MM.1S (cell line): ENCODE measurements at regions not wholly inside any gene's neighbourhood (a gene's known extent, or its start where the extent isn't known, plus 50 kb on each side); places are given as distances from the start of the nearest gene placed in this dataset.

Source experiments
- DNase-seq: peaks from one replicate; pipeline ENCODE4 v3.0.0-alpha.2; 2015
- H2AFZ ChIP-seq: fragments of 300-600 bp; sonication (generic); 2 replicates; pipeline ENCODE4 v1.6.0; 2016; ENCODE audit warnings: antibody characterized with exemption, low read length
- H3F3A ChIP-seq: fragments of 300-600 bp; sonication (generic); 2 replicates; pipeline ENCODE4 v1.6.1; 2016; ENCODE audit warnings: mild to moderate bottlenecking, antibody characterized with exemption, low read length, moderate library complexity, mixed read lengths; ENCODE audit not compliant: insufficient read depth
- H3K27ac ChIP-seq: fragments of 300-600 bp; sonication (generic); 2 replicates; pipeline ENCODE4 v1.5.1; 2016; ENCODE audit warnings: mild to moderate bottlenecking, low read length
- H3K27me3 ChIP-seq: fragments of 300-600 bp; sonication (generic); replicated peaks from 2 replicates; pipeline ENCODE4 v1.6.0; 2016; ENCODE audit warnings: low read length; ENCODE audit not compliant: insufficient read depth
- H3K36me3 ChIP-seq: fragments of 300-600 bp; sonication (generic); replicated peaks from 2 replicates; pipeline ENCODE4 v1.6.1; 2016; ENCODE audit warnings: mild to moderate bottlenecking, low read length, mixed read lengths; ENCODE audit not compliant: insufficient read depth
- H3K4me1 ChIP-seq: fragments of 300-600 bp; sonication (generic); 2 replicates; pipeline ENCODE4 v1.6.1; 2016; ENCODE audit warnings: low read length, mixed read lengths
- H3K4me2 ChIP-seq: fragments of 300-600 bp; sonication (generic); 2 replicates; pipeline ENCODE4 v1.6.0; 2016; ENCODE audit warnings: low read depth, low read length
- H3K4me3 ChIP-seq: fragments of 300-600 bp; sonication (generic); 2 replicates; pipeline ENCODE4 v1.5.1; 2016; ENCODE audit warnings: low read length, mixed read lengths
- H3K79me2 ChIP-seq: fragments of 300-600 bp; sonication (generic); 2 replicates; pipeline ENCODE4 v1.6.1; 2016; ENCODE audit warnings: mixed run types, low read length, mixed read lengths
- H3K9ac ChIP-seq: fragments of 300-600 bp; sonication (generic); 2 replicates; pipeline ENCODE4 v1.6.1; 2016; ENCODE audit warnings: low read length, mixed read lengths
- H3K9me2 ChIP-seq: fragments of 300-600 bp; sonication (generic); replicated peaks from 2 replicates; pipeline ENCODE4 v1.6.1; 2016; ENCODE audit warnings: mild to moderate bottlenecking, low read length, mixed read lengths; ENCODE audit not compliant: insufficient read depth
- H3K9me3 ChIP-seq: fragments of 300-600 bp; sonication (generic); replicated peaks from 2 replicates; pipeline ENCODE4 v1.6.1; 2016; ENCODE audit warnings: mild to moderate bottlenecking, low read length, mixed read lengths; ENCODE audit not compliant: insufficient read depth
- H4K20me1 ChIP-seq: fragments of 300-600 bp; sonication (generic); 2 replicates; pipeline ENCODE4 v1.6.1; 2016; ENCODE audit warnings: mild to moderate bottlenecking, low read length, moderate library complexity, mixed read lengths; ENCODE audit not compliant: insufficient read depth
- EZH2 ChIP-seq: fragments of 300-600 bp; sonication (generic); optimal IDR thresholded peaks from 2 replicates; pipeline ENCODE3; 2017; ENCODE audit warnings: low read depth, mild to moderate bottlenecking, antibody characterized with exemption, low read length, mixed read lengths
- EZH2phosphoT487 ChIP-seq: fragments of 300-600 bp; sonication (generic); IDR thresholded peaks from 2 replicates; pipeline ENCODE4 v1.6.1; 2018; ENCODE audit warnings: antibody characterized with exemption, low read length
- TF ChIP-seq, protein P1 (sequence below): fragments of 300-600 bp; sonication (generic); IDR thresholded peaks from 2 replicates; pipeline ENCODE4 v1.5.1; 2016; ENCODE audit warnings: antibody characterized with exemption, low read length, mixed read lengths

DNA sequence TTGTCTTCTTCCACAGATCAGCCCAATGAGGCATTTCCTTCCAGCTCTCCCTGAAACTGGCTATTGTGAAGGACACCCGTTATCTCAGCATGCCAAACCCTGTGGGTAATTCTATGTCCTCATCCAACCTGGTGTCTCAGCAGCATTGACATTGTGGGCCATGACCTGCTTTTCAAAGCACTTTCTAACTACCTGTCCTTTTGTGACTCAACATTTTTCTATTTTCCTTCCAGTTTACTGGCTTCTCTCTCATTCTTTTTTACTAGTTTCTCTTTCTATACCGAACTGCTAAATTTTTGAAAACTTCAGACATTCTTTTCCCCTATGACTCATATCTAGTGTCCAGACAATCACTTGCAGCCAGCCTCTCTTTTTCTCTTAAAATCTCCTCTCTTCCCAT lies 136.4 kb upstream of the HTR2A start:
- Histone ChIP-seq H2AFZ (no peak overlapping the region), H3K4me3 (no peak overlapping the region), H3K9ac (no peak overlapping the region), H3K4me2 (no peak overlapping the region), H3K27ac (no peak overlapping the region), H3K36me3 (no peaks in the 10 kb centered on the region), H3K4me1 (no peaks in the 10 kb centered on the region), H3K27me3 (no peaks in the 10 kb centered on the region), H3K79me2 (no peaks in the 10 kb centered on the region), H3K9me2 (no peaks in the 10 kb centered on the region), H3K9me3 (no peaks in the 10 kb centered on the region), H3F3A (no peaks in the 10 kb centered on the region), H4K20me1 (no peaks in the 10 kb centered on the region)
- no peak for DNase-seq
- TF ChIP-seq, protein P1, sequence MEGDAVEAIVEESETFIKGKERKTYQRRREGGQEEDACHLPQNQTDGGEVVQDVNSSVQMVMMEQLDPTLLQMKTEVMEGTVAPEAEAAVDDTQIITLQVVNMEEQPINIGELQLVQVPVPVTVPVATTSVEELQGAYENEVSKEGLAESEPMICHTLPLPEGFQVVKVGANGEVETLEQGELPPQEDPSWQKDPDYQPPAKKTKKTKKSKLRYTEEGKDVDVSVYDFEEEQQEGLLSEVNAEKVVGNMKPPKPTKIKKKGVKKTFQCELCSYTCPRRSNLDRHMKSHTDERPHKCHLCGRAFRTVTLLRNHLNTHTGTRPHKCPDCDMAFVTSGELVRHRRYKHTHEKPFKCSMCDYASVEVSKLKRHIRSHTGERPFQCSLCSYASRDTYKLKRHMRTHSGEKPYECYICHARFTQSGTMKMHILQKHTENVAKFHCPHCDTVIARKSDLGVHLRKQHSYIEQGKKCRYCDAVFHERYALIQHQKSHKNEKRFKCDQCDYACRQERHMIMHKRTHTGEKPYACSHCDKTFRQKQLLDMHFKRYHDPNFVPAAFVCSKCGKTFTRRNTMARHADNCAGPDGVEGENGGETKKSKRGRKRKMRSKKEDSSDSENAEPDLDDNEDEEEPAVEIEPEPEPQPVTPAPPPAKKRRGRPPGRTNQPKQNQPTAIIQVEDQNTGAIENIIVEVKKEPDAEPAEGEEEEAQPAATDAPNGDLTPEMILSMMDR = no peak
- TF ChIP-seq EZH2phosphoT487 = no peak
- no peak for TF ChIP-seq EZH2

DNA sequence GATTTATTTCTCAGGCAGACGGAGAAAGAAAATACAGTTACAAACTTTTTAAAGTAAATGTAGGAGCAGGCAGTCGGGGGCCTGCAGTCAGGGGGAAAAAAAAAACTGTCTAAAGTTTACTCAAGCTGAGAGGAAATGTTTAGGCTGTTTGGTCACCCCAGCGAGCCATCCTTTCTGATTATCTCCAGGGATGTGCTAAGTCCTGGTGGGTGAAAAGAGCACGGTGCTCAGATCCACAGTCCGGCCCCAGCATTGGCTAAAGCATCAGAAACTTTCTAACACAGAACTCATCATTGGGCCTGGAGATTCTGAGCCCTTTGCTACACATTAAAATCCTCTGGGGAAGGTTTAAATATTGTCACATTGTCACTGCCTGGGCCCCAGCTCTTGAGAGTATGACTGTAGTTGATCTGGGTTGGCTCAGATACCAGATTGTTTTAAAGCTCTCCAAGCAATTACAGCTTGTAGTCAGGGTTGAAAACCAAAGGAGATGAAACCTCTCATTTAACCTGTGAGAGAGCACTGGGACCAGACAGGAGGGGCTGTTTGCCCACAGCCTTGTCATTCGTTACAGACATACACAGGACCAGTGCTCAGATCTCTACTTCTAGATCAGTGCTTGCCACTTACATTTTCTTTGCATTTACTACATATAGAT lies 131.1 kb upstream of the HTR2A start:
- Histone ChIP-seq H3F3A (no peaks in the 10 kb centered on the region), H3K4me3 (no peak overlapping the region), H3K9ac (no peak overlapping the region), H3K4me1 (no peaks in the 10 kb centered on the region), H2AFZ (no peak overlapping the region), H3K27me3 (no peaks in the 10 kb centered on the region), H3K79me2 (no peaks in the 10 kb centered on the region), H3K9me3 (no peaks in the 10 kb centered on the region), H3K4me2 (no peak overlapping the region), H3K9me2 (no peaks in the 10 kb centered on the region), H3K36me3 (no peaks in the 10 kb centered on the region), H3K27ac (no peak overlapping the region), H4K20me1 (no peaks in the 10 kb centered on the region)
- TF ChIP-seq, protein P1 = no peak
- TF ChIP-seq EZH2 (no peak), EZH2phosphoT487 (no peak)
- no peak for DNase-seq

DNA sequence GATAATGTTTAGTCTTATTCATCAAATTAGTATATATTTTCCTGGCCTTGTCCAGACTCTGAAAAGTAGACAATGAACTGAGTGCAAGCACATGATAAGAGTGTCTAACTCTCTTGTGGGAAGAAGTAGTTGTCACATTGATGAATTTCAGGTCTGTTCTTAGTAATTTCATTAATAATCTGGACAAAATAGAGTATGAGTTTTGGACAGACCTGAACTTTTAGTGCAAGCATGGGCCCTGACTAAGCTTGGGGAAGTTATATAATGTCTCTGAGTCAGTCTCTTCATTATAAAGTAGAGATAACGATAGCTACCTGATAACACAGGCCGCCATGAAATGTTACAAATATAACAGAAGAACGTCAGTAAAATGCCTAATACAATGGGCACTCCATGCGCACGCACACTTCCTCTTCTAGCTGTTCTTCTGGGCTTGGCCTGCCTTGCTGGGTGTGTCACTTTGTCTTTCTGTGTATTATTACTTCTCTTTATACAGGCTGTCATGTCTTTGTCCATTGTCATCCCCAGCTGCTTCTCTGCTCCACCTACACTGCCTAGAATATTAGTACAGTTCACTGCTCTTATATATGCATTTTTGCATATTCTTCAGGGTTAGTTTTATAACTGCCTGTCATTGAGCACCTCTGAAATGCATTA lies 129.1 kb upstream of the HTR2A start:
- Histone ChIP-seq H3K4me2 (no peak overlapping the region), H3K4me1 (no peaks in the 10 kb centered on the region), H3K4me3 (no peak overlapping the region), H4K20me1 (no peaks in the 10 kb centered on the region), H3K36me3 (no peaks in the 10 kb centered on the region), H3K9ac (no peak overlapping the region), H3K27me3 (no peaks in the 10 kb centered on the region), H3F3A (no peaks in the 10 kb centered on the region), H3K79me2 (no peaks in the 10 kb centered on the region), H2AFZ (no peak overlapping the region), H3K9me3 (no peaks in the 10 kb centered on the region), H3K9me2 (no peaks in the 10 kb centered on the region), H3K27ac (no peak overlapping the region)
- no peak for TF ChIP-seq EZH2
- TF ChIP-seq, protein P1 = no peak
- no peak for TF ChIP-seq EZH2phosphoT487
- no peak for DNase-seq
